GM12891 (cell line): ENCODE measurements at regions not wholly inside any gene's neighbourhood (a gene's known extent, or its start where the extent isn't known, plus 50 kb on each side); places are given as distances from the start of the nearest gene placed in this dataset.

ENCODE experiments used
- POLR2A ChIP-seq: IDR thresholded peaks from 2 replicates; pipeline ENCODE4 v1.6.1; 2011; ENCODE audit warnings: low read depth, low read length, control low read depth
- POLR2AphosphoS5 ChIP-seq: IDR thresholded peaks from 2 replicates; pipeline ENCODE4 v1.6.1; 2011; ENCODE audit warnings: low read depth, low read length, control low read depth
- SPI1 ChIP-seq: IDR thresholded peaks from 2 replicates; pipeline ENCODE4 v1.6.1; 2011; ENCODE audit warnings: low read depth, low read length, control low read depth
- TAF1 ChIP-seq: IDR thresholded peaks from 2 replicates; pipeline ENCODE4 v1.6.1; 2011; ENCODE audit warnings: low read depth, low read length, control low read depth

GRCh38 chr1:83067954-83068353 lies 931.0 kb downstream of the TTLL7 start:
- TF ChIP-seq POLR2A (no peak), SPI1 (no peak), POLR2AphosphoS5 (no peak), TAF1 (no peak)
